ENCODE measurements at regions not wholly inside any gene's neighbourhood (a gene's known extent, or its start where the extent isn't known, plus 50 kb on each side); places are given as distances from the start of the nearest gene placed in this dataset.

GRCh38 chr2:195490319-195490718 is 166.7 kb upstream of the SLC39A10 start:
- DNase-seq, result no peak

- DNase-seq, result no peak
Measured at GRCh38 chr2:195489101-195489500, 167.9 kb upstream of the SLC39A10 start.

GRCh38 chr2:195488567-195488966 is 168.5 kb upstream of the SLC39A10 start:
- no peak for DNase-seq

- DNase-seq, result no peak
Measured at GRCh38 chr2:195486987-195487644, 169.9 kb upstream of the SLC39A10 start.

- DNase-seq, result no peak
Measured at GRCh38 chr2:195486520-195486919, 170.5 kb upstream of the SLC39A10 start.

- DNase-seq, result no peak
Measured at GRCh38 chr2:195482010-195482409, 175.0 kb upstream of the SLC39A10 start.

- DNase-seq, result no peak
Measured at GRCh38 chr2:195480121-195480520, 176.9 kb upstream of the SLC39A10 start.

GRCh38 chr2:195479407-195479806 is 177.6 kb upstream of the SLC39A10 start:
- no peak for DNase-seq

- DNase-seq, result no peak
Measured at GRCh38 chr2:195477996-195478382, 179.0 kb upstream of the SLC39A10 start.

- no peak for DNase-seq
Measured at GRCh38 chr2:195477248-195477995, 179.6 kb upstream of the SLC39A10 start.

- no peak for DNase-seq
Measured at GRCh38 chr2:195475336-195475735, 181.7 kb upstream of the SLC39A10 start.

GRCh38 chr2:195473862-195474261 is 183.2 kb upstream of the SLC39A10 start:
- no peak for DNase-seq

- no peak for DNase-seq
Measured at GRCh38 chr2:195472501-195473234, 184.4 kb upstream of the SLC39A10 start.

GRCh38 chr2:195471807-195472206 is 185.2 kb upstream of the SLC39A10 start:
- no peak for DNase-seq

GRCh38 chr2:195471163-195471562 is 185.9 kb upstream of the SLC39A10 start:
- DNase-seq, result no peak

- no peak for DNase-seq
Measured at GRCh38 chr2:195470622-195471021, 186.4 kb upstream of the SLC39A10 start.

GRCh38 chr2:195468771-195469170 is 188.3 kb upstream of the SLC39A10 start:
- DNase-seq, result no peak

GRCh38 chr2:195466427-195466826 is 190.6 kb upstream of the SLC39A10 start:
- DNase-seq, result no peak

- no peak for DNase-seq
Measured at GRCh38 chr2:195461010-195461409, 196.0 kb upstream of the SLC39A10 start.

GRCh38 chr2:195458936-195459335 is 198.1 kb upstream of the SLC39A10 start:
- no peak for DNase-seq

GRCh38 chr2:195457873-195458272 is 199.2 kb upstream of the SLC39A10 start:
- no peak for DNase-seq

GRCh38 chr2:195456771-195457170 is 200.3 kb upstream of the SLC39A10 start:
- no peak for DNase-seq

GRCh38 chr2:195451160-195451559 is 205.9 kb upstream of the SLC39A10 start:
- DNase-seq, result no peak

GRCh38 chr2:195450552-195451113 is 206.4 kb upstream of the SLC39A10 start:
- no peak for DNase-seq

Measured in stimulated activated CD8-positive, alpha-beta memory T cell treated with anti-CD3 and anti-CD28 coated beads, Interleukin-4, amount 100 ng/mL, for 48 hours (primary cell).